ENCODE measurements at regions not wholly inside any gene's neighbourhood (a gene's known extent, or its start where the extent isn't known, plus 50 kb on each side); places are given as distances from the start of the nearest gene placed in this dataset.

- TF ChIP-seq REST (IDR thresholded peaks at IDR 0.05; ENCODE audit: unreplicated experiment) (no peak), NANOG (IDR thresholded peaks at IDR 0.05; ENCODE audit: borderline replicate concordance) (no peak), ZNF331 (CRISPR knock-in tag; IDR thresholded peaks at IDR 0.05; ENCODE audit: low read depth) (no peak)
Observed at GRCh38 chr3:94360987-94361386, 298.1 kb downstream of the NSUN3 start (continued).

GRCh38 chr3:94362393-94362792 lies 299.5 kb downstream of the NSUN3 start:
- Histone ChIP-seq H3K9me2 (ENCODE audit: insufficient read depth) (no peaks in the 10 kb centered on the region), H2AFZ (no peak overlapping the region), H3K36me3 (ENCODE audit: insufficient read depth) (no peaks in the 10 kb centered on the region), H3K4me1 (ENCODE audit: insufficient read depth) (no peaks in the 10 kb centered on the region), H3K27ac (ENCODE audit: low read depth) (no peak overlapping the region), H3K27me3 (ENCODE audit: insufficient read depth) (no peaks in the 10 kb centered on the region), H4K20me1 (replicated peaks; ENCODE audit: insufficient read depth) (no peaks in the 10 kb centered on the region), H3F3A (replicated peaks; ENCODE audit: low read depth) (no peaks in the 10 kb centered on the region), H3K4me2 (no peak overlapping the region), H3K4me3 (no peak overlapping the region), H3K79me2 (replicated peaks; ENCODE audit: insufficient read depth) (no peaks in the 10 kb centered on the region)
- peaks cover 2% of the 10 kb centered on the region for H3K27me3 Mint-ChIP-seq (ENCODE audit: insufficient read depth, low read depth, poor library complexity)
- DNase-seq (ENCODE audit: low spot score) (no peak), ATAC-seq (no peak)
- H3K4me3 Mint-ChIP-seq: no peak overlapping the region
- peaks cover 3% of the 10 kb centered on the region; the same call in 2 of the 3 replicates for H3K36me3 Mint-ChIP-seq (ENCODE audit: low read depth)
- H3K9me3 Mint-ChIP-seq: peaks cover 7% of the 10 kb centered on the region; the same call in 2 of the 3 replicates
- no peak overlapping the region for H3K27ac Mint-ChIP-seq
- H3K4me1 Mint-ChIP-seq: no peaks in the 10 kb centered on the region
- TF ChIP-seq CREB1 (CRISPR knock-in tag; IDR thresholded peaks at IDR 0.05; ENCODE audit: low read depth) (no peak), ZNF331 (CRISPR knock-in tag; IDR thresholded peaks at IDR 0.05; ENCODE audit: low read depth) (no peak), EZH2 (IDR thresholded peaks at IDR 0.05; ENCODE audit: low read depth, unreplicated experiment) (no peak), STAT1 (IDR thresholded peaks at IDR 0.05; ENCODE audit: unreplicated experiment) (no peak), EZH2phosphoT487 (IDR thresholded peaks at IDR 0.05; ENCODE audit: unreplicated experiment) (no peak), ZNF462 (CRISPR knock-in tag; IDR thresholded peaks at IDR 0.05) (no peak), NANOG (IDR thresholded peaks at IDR 0.05; ENCODE audit: borderline replicate concordance) (no peak), CTCF (conservative IDR thresholded peaks at IDR 0.05; ENCODE audit: low read depth in 2 of 2) (no peak), ETS1 (IDR thresholded peaks at IDR 0.05) (no peak), POLR2AphosphoS5 (IDR thresholded peaks at IDR 0.05; ENCODE audit: low read depth) (no peak), ZNF114 (CRISPR knock-in tag; IDR thresholded peaks at IDR 0.05) (no peak), JUNB (IDR thresholded peaks at IDR 0.05; ENCODE audit: unreplicated experiment) (no peak)

All from GM23338 (cell line).